Thoracic aorta (tissue), 2 donors: ENCODE measurements at regions not wholly inside any gene's neighbourhood (a gene's known extent, or its start where the extent isn't known, plus 50 kb on each side); places are given as distances from the start of the nearest gene placed in this dataset.

Experiments used
- ATAC-seq: fragments of 150-250 bp; one replicate; pipeline ENCODE4 v1.8.0; 2017; ENCODE audit warnings: low read depth; ENCODE audit not compliant: insufficient number of reproducible peaks, low FRiP score
- DNase-seq: peaks from one replicate; pipeline ENCODE4 v3.0.0-alpha.2; 2020; ENCODE audit warnings: low spot score
- H3K27ac ChIP-seq, 2 donors: fragments of 200-600 bp; sonication (generic); 1 replicate in 1 of 2; 2 replicates in 1 of 2; pipeline ENCODE4 v1.5.1; 2016; ENCODE audit warnings: mild to moderate bottlenecking in 2 of 2, moderate library complexity in 2 of 2
- H3K27me3 ChIP-seq: fragments of 200-600 bp; sonication (generic); replicated peaks from 2 replicates; pipeline ENCODE4 v1.6.0; 2016; ENCODE audit warnings: mild to moderate bottlenecking; ENCODE audit not compliant: insufficient read depth
- H3K36me3 ChIP-seq: fragments of 200-600 bp; sonication (generic); one replicate; pipeline ENCODE4 v1.5.1; 2016
- H3K4me1 ChIP-seq, 2 donors: fragments of 200-600 bp; sonication (generic); 1 replicate in 1 of 2; 2 replicates in 1 of 2; pipeline versions ENCODE4 v1.5.1 to v1.6.0; 2016; ENCODE audit warnings: low read depth in 2 of 2, mild to moderate bottlenecking in 1 of 2; ENCODE audit not compliant: control insufficient read depth in 1 of 2
- H3K4me3 ChIP-seq: fragments of 200-600 bp; sonication (generic); 2 replicates; pipeline ENCODE4 v1.5.1; 2016; ENCODE audit warnings: mild to moderate bottlenecking
- H3K9me3 ChIP-seq: fragments of 200-600 bp; sonication (generic); 2 replicates; pipeline ENCODE4 v1.5.1; 2016
- CTCF ChIP-seq: fragments of 200-600 bp; sonication (generic); IDR thresholded peaks from one replicate; pipeline ENCODE4 v1.5.1; 2019; ENCODE audit warnings: antibody characterized with exemption

GRCh38 chr9:96089452-96090085 is 212.4 kb downstream of the HSD17B3 start:
- Histone ChIP-seq H3K27me3 (no peaks in the 10 kb centered on the region), H3K36me3 (no peaks in the 10 kb centered on the region), H3K27ac (no peak overlapping the region), H3K9me3 (no peaks in the 10 kb centered on the region), H3K4me3 (no peak overlapping the region), H3K4me1 (peaks cover 0 to 6% of the 10 kb centered on the region in 2 donors)
- ATAC-seq (no peak), DNase-seq (no peak)
- no peak for TF ChIP-seq CTCF

- no peak overlapping the region for H3K27ac ChIP-seq
- DNase-seq (no peak), ATAC-seq (no peak)
- no peaks in the 10 kb centered on the region for H3K9me3 ChIP-seq
- TF ChIP-seq CTCF = no peak
- H3K27me3 ChIP-seq = no peaks in the 10 kb centered on the region
- H3K36me3 ChIP-seq = no peaks in the 10 kb centered on the region
- no peak overlapping the region for H3K4me3 ChIP-seq
- peaks cover 0 to 6% of the 10 kb centered on the region in 2 donors for H3K4me1 ChIP-seq
These were observed 213.0 kb downstream of the ERCC6L2 start for GRCh38 chr9:96088510-96088909.

- TF ChIP-seq CTCF = no peak
- Histone ChIP-seq H3K4me1 (peaks cover 0 to 6% of the 10 kb centered on the region in 2 donors), H3K36me3 (no peaks in the 10 kb centered on the region), H3K9me3 (no peaks in the 10 kb centered on the region), H3K4me3 (no peak overlapping the region), H3K27me3 (no peaks in the 10 kb centered on the region), H3K27ac (no peak overlapping the region)
- DNase-seq (no peak), ATAC-seq (no peak)
These were observed 212.3 kb downstream of the ERCC6L2 start for GRCh38 chr9:96087669-96088299.

GRCh38 chr9:96086936-96087571 is 211.6 kb downstream of the ERCC6L2 start:
- Histone ChIP-seq H3K4me3 (no peak overlapping the region), H3K27ac (no peak overlapping the region), H3K4me1 (peaks cover 0 to 6% of the 10 kb centered on the region in 2 donors), H3K9me3 (no peaks in the 10 kb centered on the region), H3K36me3 (no peaks in the 10 kb centered on the region), H3K27me3 (no peaks in the 10 kb centered on the region)
- ATAC-seq (no peak), DNase-seq (no peak)
- no peak for TF ChIP-seq CTCF

GRCh38 chr9:96085491-96086143 is 210.1 kb downstream of the ERCC6L2 start:
- Histone ChIP-seq H3K27ac (no peak overlapping the region), H3K4me1 (peaks cover 0 to 6% of the 10 kb centered on the region in 2 donors), H3K4me3 (no peak overlapping the region), H3K9me3 (no peaks in the 10 kb centered on the region), H3K27me3 (no peaks in the 10 kb centered on the region), H3K36me3 (no peaks in the 10 kb centered on the region)
- no peak for ATAC-seq
- no peak for TF ChIP-seq CTCF
- no peak for DNase-seq
